GM21786 (cell line): ENCODE measurements at regions not wholly inside any gene's neighbourhood (a gene's known extent, or its start where the extent isn't known, plus 50 kb on each side); places are given as distances from the start of the nearest gene placed in this dataset.
"Not testable (repeated sequence)": the region's sequence is repeated elsewhere in the genome, so short reads cannot be mapped to it uniquely, and the experiment has no call there.

Source experiments
- ATAC-seq: cut with Tn5 transposase; IDR thresholded peaks from one replicate; pipeline ENCODE4 v1.9.1; 2021; ENCODE audit not compliant: unreplicated experiment

GRCh38 chr10:34957531-34957930, 132.6 kb downstream of the CUL2 start:
- no peak for ATAC-seq

GRCh38 chr10:34956756-34957155, 133.4 kb downstream of the CUL2 start:
- no peak for ATAC-seq

- no peak for ATAC-seq
Observed at GRCh38 chr10:34955391-34955790, 134.8 kb downstream of the CUL2 start.

GRCh38 chr10:34954142-34954541, 136.0 kb downstream of the CUL2 start:
- ATAC-seq: no peak

- not testable (repeated sequence) for ATAC-seq
Observed at GRCh38 chr10:34951263-34951887, 136.3 kb upstream of the PARD3 start.

GRCh38 chr10:34945951-34946522, 130.9 kb upstream of the PARD3 start:
- ATAC-seq: not testable (repeated sequence)

- peak; percentile 60 for ATAC-seq
Observed at GRCh38 chr10:34941471-34942357, 126.6 kb upstream of the PARD3 start.

GRCh38 chr10:34940436-34940835, 125.3 kb upstream of the PARD3 start:
- ATAC-seq: no peak

GRCh38 chr10:34938399-34938670, 123.2 kb upstream of the PARD3 start:
- no peak for ATAC-seq

GRCh38 chr10:34937643-34938398, 122.7 kb upstream of the PARD3 start:
- not testable (repeated sequence) for ATAC-seq

GRCh38 chr10:34936061-34936460, 121.0 kb upstream of the PARD3 start:
- no peak for ATAC-seq

- no peak for ATAC-seq
Observed at GRCh38 chr10:34933676-34934075, 118.6 kb upstream of the PARD3 start.

GRCh38 chr10:34932235-34932634, 117.1 kb upstream of the PARD3 start:
- ATAC-seq: no peak

- no peak for ATAC-seq
Observed at GRCh38 chr10:34931216-34931615, 116.1 kb upstream of the PARD3 start.

GRCh38 chr10:34922138-34922537, 107.0 kb upstream of the PARD3 start:
- no peak for ATAC-seq

- no peak for ATAC-seq
Observed at GRCh38 chr10:34920578-34920977, 105.5 kb upstream of the PARD3 start.

GRCh38 chr10:34918776-34919315, 103.8 kb upstream of the PARD3 start:
- ATAC-seq: no peak

GRCh38 chr10:34918060-34918775, 103.1 kb upstream of the PARD3 start:
- ATAC-seq: no peak

GRCh38 chr10:34916314-34916713, 101.2 kb upstream of the PARD3 start:
- no peak for ATAC-seq

- no peak for ATAC-seq
Observed at GRCh38 chr10:34912771-34913170, 97.7 kb upstream of the PARD3 start.
